Central memory CD4-positive, alpha-beta T cell (primary cell): ENCODE measurements at regions not wholly inside any gene's neighbourhood (a gene's known extent, or its start where the extent isn't known, plus 50 kb on each side); places are given as distances from the start of the nearest gene placed in this dataset.

Source experiments
- DNase-seq: peaks from one replicate; pipeline ENCODE4 v3.0.0; 2022

DNA sequence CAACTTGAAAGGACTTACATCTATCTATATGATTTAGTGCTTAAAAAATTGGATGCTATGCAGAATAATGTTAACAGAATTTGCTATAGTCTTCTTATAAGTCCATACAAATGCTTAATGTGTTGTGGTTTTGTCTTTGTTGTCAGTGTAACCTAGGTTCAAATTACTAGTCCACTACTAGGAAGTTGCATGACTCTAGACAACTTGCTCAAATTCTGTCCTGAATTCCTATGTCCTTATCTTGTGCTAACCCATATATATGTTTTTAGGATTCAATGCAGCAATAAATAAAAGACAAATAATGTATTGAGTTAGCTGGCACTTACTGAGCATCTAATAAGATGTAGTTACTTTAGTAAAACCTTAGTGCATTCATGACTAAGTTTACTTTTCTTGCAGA is 276.5 kb upstream of the KCNMB2 start:
- no peak for DNase-seq

DNA sequence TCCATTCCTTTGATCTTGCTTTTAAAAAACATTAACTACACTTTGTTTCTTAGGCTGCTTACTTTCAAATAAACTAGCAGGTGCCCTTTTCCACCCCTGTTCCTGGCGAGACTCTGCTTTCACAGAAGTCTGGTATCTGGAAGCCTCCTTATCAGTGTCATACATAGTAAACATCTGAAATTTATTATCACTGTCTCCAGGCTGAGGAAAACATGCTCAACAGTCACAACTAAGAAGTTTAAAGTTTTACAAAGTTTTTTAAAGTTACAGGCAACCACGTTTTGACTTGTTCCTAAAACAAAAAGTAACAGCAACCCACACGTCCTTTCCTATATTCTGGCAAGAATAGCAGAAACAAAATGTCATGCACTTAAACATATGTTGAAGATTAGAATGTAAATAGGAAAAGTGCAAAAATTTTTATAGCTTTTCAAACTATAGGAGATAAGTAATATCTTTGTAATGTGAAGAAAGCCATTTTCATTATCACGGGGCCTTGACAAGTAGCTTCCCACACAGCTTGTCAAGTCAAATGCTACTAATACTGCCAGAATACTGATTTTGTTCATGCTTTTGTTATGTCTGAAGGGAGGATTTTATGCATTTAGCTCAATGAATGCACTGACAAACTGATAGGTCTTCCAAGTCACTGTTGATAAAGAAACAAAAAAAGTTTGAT is 275.2 kb upstream of the KCNMB2 start:
- no peak for DNase-seq

DNA sequence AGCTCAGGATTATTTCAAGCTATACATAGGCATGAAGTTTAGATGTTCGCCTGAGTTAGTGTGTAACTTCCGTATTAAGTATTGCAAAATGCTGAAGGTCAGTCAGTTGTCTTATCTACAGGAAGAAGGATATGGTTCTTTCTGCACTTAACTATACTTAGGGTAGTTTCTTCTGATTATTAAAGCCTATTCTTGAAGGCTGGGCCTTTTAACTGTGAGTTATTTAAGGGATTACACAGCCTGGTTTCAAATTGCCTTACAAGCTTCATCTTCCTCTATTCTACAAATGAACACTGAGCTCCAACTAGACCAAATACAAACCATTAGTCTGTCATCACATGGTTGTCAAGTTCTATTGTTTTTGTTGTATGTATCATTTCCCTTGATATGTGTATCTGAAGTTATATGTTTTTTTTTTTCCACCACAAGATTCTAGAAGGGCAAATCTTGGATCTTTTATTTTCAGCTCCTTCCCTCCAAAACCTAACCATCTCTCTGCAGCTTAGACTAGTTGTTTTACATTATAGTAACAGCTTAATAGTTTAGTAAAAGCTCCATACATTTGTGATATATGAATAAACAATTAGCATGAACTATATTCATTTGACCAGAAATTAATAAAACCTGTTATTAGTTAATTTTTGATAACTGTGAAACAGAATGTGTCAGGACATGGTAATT is 272.9 kb upstream of the KCNMB2 start:
- DNase-seq = no peak

DNA sequence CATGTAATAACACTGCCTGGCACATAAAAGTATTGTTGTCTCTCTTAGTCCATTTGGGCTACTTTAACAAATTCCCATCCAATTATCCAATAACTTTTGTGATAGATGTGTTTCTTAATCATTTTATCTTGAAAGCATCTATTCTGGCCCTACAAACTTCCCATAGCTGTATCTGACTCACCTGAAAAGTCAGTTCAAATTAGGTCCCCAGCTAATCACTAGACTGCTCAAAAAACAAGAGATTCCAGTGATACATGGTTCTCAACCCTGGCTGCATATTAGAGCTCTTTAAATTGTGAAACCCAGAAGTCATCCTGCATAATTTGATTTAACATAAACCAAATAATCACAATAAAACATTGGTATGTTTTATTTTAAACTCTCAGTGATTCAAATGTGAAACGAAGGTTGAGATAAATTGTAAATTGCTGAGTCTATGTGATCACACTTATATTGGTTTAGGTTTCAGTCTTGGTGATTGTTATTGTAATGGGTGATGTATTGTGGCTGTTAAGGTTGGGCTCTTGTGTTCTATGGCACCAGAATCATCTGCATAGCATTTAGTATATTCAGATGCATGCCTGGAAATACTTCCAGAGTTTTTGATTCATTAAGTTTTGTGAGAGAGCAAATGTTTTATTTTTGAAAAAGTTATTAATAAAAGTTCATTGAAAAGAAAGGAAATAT is 268.9 kb upstream of the KCNMB2 start:
- DNase-seq = no peak

DNA sequence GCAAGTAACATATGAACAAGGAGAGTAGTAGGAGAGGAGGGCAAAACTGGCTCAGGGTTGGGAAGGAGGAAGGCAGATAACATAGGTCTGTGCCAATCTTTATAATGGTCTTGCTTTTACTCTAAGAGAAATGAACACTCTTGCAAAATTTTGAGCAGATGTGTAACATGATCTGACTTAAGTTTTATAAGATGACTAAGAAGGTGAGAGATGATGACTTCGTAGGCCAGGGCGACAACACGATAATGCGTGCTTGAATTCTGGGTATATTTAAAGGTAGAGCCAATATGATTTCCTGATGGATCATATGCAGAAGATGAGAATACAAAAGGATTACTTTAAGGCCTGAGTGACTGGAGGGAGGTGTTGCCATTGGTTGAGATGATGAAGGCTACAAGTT is 265.4 kb upstream of the KCNMB2 start:
- DNase-seq = no peak

DNA sequence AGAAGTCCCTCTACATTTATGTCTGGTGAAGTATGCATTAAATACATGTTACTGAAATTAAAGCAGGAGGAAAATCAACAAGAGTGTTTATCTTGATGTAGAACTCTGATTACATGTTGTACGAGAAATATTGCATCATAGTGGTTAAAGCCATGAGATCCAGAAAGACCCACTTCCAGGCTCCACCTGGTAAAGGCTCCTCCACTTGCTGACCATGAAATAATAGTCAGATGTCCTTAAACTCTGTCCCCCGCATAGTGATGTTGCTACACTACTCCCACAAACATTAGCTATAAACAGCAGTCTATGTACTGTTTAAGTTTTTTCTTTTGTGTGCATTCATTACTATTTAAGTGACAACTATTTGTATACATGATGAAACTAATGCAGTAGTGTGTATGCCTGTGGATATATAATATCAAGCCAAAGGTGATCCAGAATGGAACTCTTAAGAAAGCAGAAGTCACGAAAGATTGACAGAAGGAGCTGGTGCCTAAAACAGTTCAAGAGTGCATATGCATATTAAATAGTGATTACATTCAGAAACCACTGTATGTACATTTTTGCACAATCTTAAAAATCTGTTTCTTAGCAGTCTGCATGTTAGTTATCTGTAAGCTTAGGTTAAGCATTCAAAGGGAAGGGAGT is 264.4 kb upstream of the KCNMB2 start:
- DNase-seq = no peak

DNA sequence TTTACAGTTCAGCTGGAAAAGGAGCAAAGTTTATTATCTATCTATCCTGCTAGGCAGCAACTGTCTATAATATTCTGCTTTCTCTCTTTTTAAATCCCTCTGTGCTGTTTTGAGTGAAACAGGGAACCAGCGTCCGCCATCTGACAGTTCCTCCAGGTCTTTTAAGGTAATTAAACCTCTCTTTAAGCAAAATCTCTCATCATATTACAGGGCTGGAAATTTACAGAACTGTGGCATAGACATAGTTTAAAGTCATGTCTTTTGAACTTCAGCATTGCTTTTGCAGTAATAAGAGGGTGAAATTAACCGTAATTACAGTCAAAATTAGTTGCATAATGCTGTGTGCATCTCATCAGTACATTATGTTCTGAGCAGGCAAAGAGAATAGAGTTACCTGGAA is 263.4 kb upstream of the KCNMB2 start:
- no peak for DNase-seq

GRCh38 chr3:178274711-178275110 is 261.5 kb upstream of the KCNMB2 start:
- DNase-seq = no peak

DNA sequence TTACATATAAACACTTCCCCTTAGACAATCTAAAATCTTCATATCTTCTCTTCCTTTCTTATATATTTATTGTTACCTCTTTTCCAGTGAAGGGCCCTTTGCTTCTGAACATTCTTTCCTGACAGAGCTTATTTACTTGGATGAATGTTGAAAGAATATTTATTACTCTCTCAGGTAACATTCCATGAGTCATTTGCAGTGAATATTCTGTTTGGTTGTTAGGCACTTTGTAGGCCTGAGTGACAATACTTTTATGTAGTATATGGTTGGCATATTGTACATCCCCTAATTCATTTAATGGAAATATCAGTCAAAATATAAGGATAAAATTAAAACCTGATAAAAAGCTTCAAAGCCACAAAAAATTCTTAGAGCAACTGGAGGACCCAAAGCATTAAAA is 260.9 kb upstream of the KCNMB2 start:
- no peak for DNase-seq

DNA sequence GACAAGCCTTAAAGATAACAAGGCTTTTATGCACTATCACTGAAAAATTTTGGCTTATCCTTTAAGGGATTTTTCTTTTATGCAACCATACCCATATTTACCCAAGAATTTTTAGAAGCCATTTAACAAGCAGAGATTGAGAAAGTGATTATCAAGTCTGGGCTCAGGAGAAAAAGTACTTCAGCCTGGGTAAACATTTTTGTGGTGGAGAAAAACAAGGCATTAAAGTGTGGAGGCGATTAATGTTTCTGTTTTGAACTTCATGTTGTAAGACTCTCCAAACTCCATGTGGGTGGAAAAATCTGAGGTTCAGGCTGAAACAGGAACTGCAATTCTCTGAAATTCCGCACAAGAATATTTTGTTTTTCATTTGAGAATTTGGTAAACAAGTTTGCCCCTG is 260.4 kb upstream of the KCNMB2 start:
- DNase-seq = no peak

DNA sequence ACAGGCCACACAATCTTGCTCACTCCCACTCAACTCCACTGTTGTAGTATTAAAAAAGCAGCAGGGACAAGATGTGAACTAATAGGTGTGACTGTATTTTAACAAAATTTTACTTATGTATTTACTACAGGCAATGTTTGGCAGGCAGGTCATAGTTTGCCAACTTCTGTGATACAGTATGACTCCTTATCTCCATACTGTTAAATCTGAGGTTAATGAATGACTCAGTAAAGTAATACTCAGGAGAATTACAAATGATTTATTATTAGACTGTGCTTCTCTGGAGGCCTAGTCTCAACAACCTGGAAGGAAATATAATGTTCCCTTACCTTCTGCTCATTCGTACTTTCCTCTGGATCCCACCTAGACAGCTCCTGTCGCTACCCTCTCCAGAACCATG is 258.6 kb upstream of the KCNMB2 start:
- DNase-seq = no peak

GRCh38 chr3:178283561-178283960 is 252.7 kb upstream of the KCNMB2 start:
- DNase-seq = no peak

DNA sequence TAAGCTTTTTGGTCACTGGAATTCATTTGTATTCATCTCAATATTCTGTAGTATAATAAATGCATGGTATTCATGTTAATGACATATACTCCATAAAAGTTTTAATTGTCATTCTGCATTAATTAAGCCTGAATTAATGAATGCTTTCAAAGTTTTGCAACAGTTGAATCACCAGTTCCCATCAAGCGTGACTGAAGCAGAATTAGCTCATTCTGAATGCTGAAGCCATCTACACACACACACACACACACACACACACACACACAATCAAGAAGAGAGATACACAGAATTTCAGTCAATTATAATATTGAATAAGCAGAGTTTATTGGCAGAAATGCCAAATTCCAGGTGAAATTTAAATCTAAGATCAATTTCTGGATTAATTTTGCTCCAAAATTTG is 252.1 kb upstream of the KCNMB2 start:
- no peak for DNase-seq

- DNase-seq = no peak
Measured at GRCh38 chr3:178288074-178288473, 248.2 kb upstream of the KCNMB2 start.

- DNase-seq = no peak
Measured at GRCh38 chr3:178289544-178290160, 246.6 kb upstream of the KCNMB2 start.

- DNase-seq = no peak
Measured at GRCh38 chr3:178291574-178292370, 244.5 kb upstream of the KCNMB2 start.

- DNase-seq = no peak
Measured at GRCh38 chr3:178295292-178295912, 240.8 kb upstream of the KCNMB2 start.

- DNase-seq = no peak
Measured at GRCh38 chr3:178297199-178297598, 239.0 kb upstream of the KCNMB2 start.

DNA sequence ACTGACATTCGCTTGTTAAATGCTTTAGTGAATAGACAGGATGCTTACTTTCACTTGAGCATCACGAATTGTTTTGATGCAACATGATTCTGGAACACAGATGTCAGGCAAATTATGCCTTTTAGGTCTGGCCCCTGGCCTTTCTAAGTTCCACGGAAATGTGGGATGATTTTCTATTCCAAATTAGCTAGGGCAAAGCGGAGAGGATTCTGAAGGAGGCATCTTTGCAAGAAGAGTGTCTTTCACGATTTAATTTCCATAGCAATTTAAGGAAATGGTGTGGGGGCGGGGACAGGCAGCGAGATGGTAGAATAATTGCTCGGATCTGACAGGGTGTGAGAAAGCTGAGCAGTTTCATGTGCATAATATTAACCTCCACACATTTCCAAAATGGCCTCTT is 238.5 kb upstream of the KCNMB2 start:
- no peak for DNase-seq

- DNase-seq = no peak
Measured at GRCh38 chr3:178300441-178300959, 235.7 kb upstream of the KCNMB2 start.
